DND-41 (cell line): ENCODE measurements at regions not wholly inside any gene's neighbourhood (a gene's known extent, or its start where the extent isn't known, plus 50 kb on each side); places are given as distances from the start of the nearest gene placed in this dataset.

Experiments
- ATAC-seq: fragments of 200-7000 bp; cut with Tn5 transposase; 3 replicates; pipeline ENCODE4 v1.9.1; 2021; ENCODE audit warnings: low read depth; ENCODE audit not compliant: insufficient read depth
- DNase-seq: peaks from one replicate; pipeline ENCODE4 v3.0.0-alpha.2; 2020
- H2AFZ ChIP-seq: 2 replicates; pipeline ENCODE4 v1.6.0; 2012; ENCODE audit warnings: low read depth, low read length
- H3K27ac ChIP-seq: 2 replicates; pipeline ENCODE4 v1.5.1; 2012; ENCODE audit warnings: low read length, inconsistent platforms
- H3K27me3 ChIP-seq: fragments of 200-600 bp; sonication (generic); 2 replicates; pipeline ENCODE4 v1.6.0; 2012; ENCODE audit warnings: low read length, mild to moderate bottlenecking, inconsistent platforms; ENCODE audit not compliant: insufficient read depth, poor library complexity
- H3K36me3 ChIP-seq: 2 replicates; pipeline ENCODE4 v1.5.1; 2012; ENCODE audit warnings: low read length, inconsistent platforms; ENCODE audit not compliant: insufficient read depth
- H3K4me1 ChIP-seq: 2 replicates; pipeline ENCODE4 v1.5.1; 2012; ENCODE audit warnings: mild to moderate bottlenecking, low read length; ENCODE audit not compliant: insufficient read depth
- H3K4me2 ChIP-seq: 2 replicates; pipeline ENCODE4 v1.6.0; 2012; ENCODE audit warnings: mild to moderate bottlenecking, moderate library complexity, low read length, inconsistent platforms; ENCODE audit not compliant: insufficient read depth
- H3K4me3 ChIP-seq, 2 experiments: fragments of 200-600 bp in 1 of 2; shearing (Covaris generic) in 1 of 2; 2 replicates each; pipeline ENCODE4 v1.5.1; 2012 to 2016; ENCODE audit warnings: inconsistent platforms in 2 of 2, low read length in 2 of 2, mild to moderate bottlenecking in 2 of 2, low read depth in 1 of 2, moderate library complexity in 1 of 2
- H3K79me2 ChIP-seq: 2 replicates; pipeline ENCODE4 v1.6.0; 2012; ENCODE audit warnings: low read length, inconsistent platforms; ENCODE audit not compliant: insufficient read depth
- H3K9ac ChIP-seq: 2 replicates; pipeline ENCODE4 v1.6.0; 2012; ENCODE audit warnings: low read depth, mild to moderate bottlenecking, inconsistent platforms, low read length, moderate library complexity
- H3K9me3 ChIP-seq: 2 replicates; pipeline ENCODE4 v1.5.1; 2012; ENCODE audit warnings: low read length, moderate library complexity, mild to moderate bottlenecking, inconsistent platforms; ENCODE audit not compliant: insufficient read depth, severe bottlenecking
- H4K20me1 ChIP-seq: 2 replicates; pipeline ENCODE4 v1.6.0; 2012; ENCODE audit warnings: low read length; ENCODE audit not compliant: insufficient read depth
- EZH2 ChIP-seq: IDR thresholded peaks from 3 replicates; pipeline ENCODE4 v1.6.1; 2012; ENCODE audit warnings: borderline replicate concordance, low read depth, mild to moderate bottlenecking, moderate library complexity, low read length, inconsistent platforms; ENCODE audit not compliant: severe bottlenecking
- TF ChIP-seq, protein P1 (sequence below): IDR thresholded peaks from 2 replicates; pipeline ENCODE4 v1.5.1; 2012; ENCODE audit warnings: borderline replicate concordance, low read length, moderate library complexity, mild to moderate bottlenecking; ENCODE audit not compliant: poor library complexity, severe bottlenecking; ENCODE audit errors: extremely low read depth

DNA sequence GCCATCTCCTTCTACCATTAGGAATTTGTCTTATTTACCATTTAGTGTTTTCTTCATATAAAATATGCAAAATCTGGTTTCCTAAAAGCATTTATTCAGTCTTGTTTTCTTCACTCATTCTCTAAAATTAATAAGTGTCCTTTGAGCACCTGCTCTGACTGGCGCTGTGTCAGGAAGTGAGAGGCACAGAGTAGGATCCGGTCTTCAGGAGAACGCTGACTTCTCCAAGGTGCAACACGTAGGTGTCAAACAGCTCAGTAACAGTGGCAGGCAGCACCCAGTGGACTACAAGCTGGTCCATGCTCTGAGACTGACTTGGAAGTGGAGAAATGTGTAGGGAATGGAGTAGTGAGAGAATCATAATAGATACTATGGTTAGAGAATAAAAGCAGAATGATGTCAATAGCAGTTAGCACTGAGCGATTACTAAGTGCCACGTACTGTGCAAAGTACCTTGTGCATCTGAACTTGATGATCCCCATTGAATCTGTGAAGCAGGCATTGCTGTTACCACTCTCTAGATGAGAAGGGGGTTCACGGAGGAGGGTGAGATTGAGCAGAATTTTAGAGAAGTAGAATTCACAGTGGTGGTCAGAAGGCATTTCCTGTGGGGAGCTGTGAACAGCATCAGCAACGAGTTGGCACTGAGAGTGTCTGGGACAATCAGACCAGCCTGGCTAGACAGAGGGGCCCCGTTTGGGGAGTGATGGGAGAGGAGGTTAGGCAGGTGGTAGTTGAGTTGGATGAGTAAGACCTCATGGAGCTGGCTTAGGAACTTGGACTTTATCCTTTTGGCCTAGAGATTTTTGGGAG is 569.8 kb downstream of the QKI start:
- H3K4me2 ChIP-seq, result no peak overlapping the region
- H3K27ac ChIP-seq, result no peak overlapping the region
- no peak overlapping the region for H3K9ac ChIP-seq
- no peaks in the 10 kb centered on the region for H3K36me3 ChIP-seq
- ATAC-seq (no peak), DNase-seq (no peak)
- H2AFZ ChIP-seq, result no peak overlapping the region
- no peaks in the 10 kb centered on the region for H3K4me1 ChIP-seq
- no peaks in the 10 kb centered on the region for H3K27me3 ChIP-seq
- no peaks in the 10 kb centered on the region for H3K9me3 ChIP-seq
- no peaks in the 10 kb centered on the region for H3K79me2 ChIP-seq
- no peak for TF ChIP-seq EZH2
- TF ChIP-seq, protein P1, sequence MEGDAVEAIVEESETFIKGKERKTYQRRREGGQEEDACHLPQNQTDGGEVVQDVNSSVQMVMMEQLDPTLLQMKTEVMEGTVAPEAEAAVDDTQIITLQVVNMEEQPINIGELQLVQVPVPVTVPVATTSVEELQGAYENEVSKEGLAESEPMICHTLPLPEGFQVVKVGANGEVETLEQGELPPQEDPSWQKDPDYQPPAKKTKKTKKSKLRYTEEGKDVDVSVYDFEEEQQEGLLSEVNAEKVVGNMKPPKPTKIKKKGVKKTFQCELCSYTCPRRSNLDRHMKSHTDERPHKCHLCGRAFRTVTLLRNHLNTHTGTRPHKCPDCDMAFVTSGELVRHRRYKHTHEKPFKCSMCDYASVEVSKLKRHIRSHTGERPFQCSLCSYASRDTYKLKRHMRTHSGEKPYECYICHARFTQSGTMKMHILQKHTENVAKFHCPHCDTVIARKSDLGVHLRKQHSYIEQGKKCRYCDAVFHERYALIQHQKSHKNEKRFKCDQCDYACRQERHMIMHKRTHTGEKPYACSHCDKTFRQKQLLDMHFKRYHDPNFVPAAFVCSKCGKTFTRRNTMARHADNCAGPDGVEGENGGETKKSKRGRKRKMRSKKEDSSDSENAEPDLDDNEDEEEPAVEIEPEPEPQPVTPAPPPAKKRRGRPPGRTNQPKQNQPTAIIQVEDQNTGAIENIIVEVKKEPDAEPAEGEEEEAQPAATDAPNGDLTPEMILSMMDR, result no peak
- H4K20me1 ChIP-seq, result no peaks in the 10 kb centered on the region
- H3K4me3 ChIP-seq, result no peak overlapping the region

DNA sequence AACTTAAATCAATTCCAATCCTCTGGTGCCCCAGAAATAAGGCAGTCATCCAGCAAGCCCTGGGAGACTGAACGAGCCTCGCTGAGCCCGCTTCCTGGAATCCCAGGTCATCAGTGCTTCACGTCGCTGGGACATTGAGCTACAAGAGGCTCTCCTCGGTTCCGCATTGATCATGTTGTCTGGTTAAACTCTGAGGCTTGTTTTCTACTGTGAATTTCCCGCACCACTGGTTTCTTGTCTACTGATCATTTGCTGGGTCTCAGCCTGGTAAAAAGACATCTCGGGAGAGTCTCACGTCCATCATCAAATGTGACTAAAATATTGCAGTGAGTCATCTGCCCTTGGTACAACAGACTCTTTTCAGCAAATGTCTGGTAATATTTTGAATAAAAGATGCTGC is 569.2 kb downstream of the QKI start:
- no peaks in the 10 kb centered on the region for H4K20me1 ChIP-seq
- no peaks in the 10 kb centered on the region for H3K36me3 ChIP-seq
- no peak overlapping the region for H3K4me2 ChIP-seq
- TF ChIP-seq, protein P1, result no peak
- no peak for TF ChIP-seq EZH2
- DNase-seq (no peak), ATAC-seq (no peak)
- H3K79me2 ChIP-seq, result no peaks in the 10 kb centered on the region
- H3K9me3 ChIP-seq, result no peaks in the 10 kb centered on the region
- no peak overlapping the region for H3K9ac ChIP-seq
- H3K4me3 ChIP-seq, result no peak overlapping the region
- no peak overlapping the region for H2AFZ ChIP-seq
- H3K27me3 ChIP-seq, result no peaks in the 10 kb centered on the region
- no peak overlapping the region for H3K27ac ChIP-seq
- H3K4me1 ChIP-seq, result no peaks in the 10 kb centered on the region

DNA sequence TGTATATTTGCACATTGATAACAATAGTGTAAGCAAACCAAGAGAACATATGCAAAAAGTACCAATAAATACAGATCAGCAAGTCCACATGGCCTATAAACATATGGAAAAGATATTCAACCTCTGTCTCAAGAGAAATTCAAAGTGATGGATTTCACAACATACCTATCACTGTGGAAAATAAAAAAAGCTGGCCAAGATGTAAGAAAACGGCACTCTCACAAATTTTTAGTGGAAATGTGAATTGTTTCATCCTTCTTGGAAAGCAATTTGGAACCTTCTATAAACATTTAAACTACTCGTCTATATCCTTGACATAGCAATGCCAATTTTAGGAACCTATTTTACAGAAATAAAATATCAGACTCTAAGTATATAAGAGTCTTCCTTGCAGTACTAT is 559.8 kb downstream of the QKI start:
- H3K36me3 ChIP-seq, result no peaks in the 10 kb centered on the region
- no peak overlapping the region for H3K9ac ChIP-seq
- H3K4me1 ChIP-seq, result no peaks in the 10 kb centered on the region
- no peak overlapping the region for H3K4me3 ChIP-seq
- no peaks in the 10 kb centered on the region for H3K27me3 ChIP-seq
- H2AFZ ChIP-seq, result no peak overlapping the region
- peaks cover 2% of the 10 kb centered on the region for H3K9me3 ChIP-seq
- ATAC-seq (no peak), DNase-seq (no peak)
- H3K79me2 ChIP-seq, result no peaks in the 10 kb centered on the region
- H3K4me2 ChIP-seq, result no peak overlapping the region
- TF ChIP-seq EZH2, result no peak
- TF ChIP-seq, protein P1, result no peak
- H4K20me1 ChIP-seq, result no peaks in the 10 kb centered on the region
- H3K27ac ChIP-seq, result no peak overlapping the region
